DND-41 (cell line): ENCODE measurements at regions not wholly inside any gene's neighbourhood (a gene's known extent, or its start where the extent isn't known, plus 50 kb on each side); places are given as distances from the start of the nearest gene placed in this dataset.

Source experiments
- CTCF ChIP-seq: IDR thresholded peaks from 2 replicates; pipeline ENCODE4 v1.5.1; 2012; ENCODE audit warnings: borderline replicate concordance, low read length, moderate library complexity, mild to moderate bottlenecking; ENCODE audit not compliant: poor library complexity, severe bottlenecking; ENCODE audit errors: extremely low read depth
- EZH2 ChIP-seq: IDR thresholded peaks from 3 replicates; pipeline ENCODE4 v1.6.1; 2012; ENCODE audit warnings: borderline replicate concordance, low read depth, mild to moderate bottlenecking, moderate library complexity, low read length, inconsistent platforms; ENCODE audit not compliant: severe bottlenecking

GRCh38 chr1:165054627-165055026 is 301.9 kb downstream of the LMX1A start:
- no peak for TF ChIP-seq EZH2
- TF ChIP-seq CTCF: no peak
